Liver (tissue), 8 donors: ENCODE measurements at regions not wholly inside any gene's neighbourhood (a gene's known extent, or its start where the extent isn't known, plus 50 kb on each side); places are given as distances from the start of the nearest gene placed in this dataset.

Source experiments
- DNase-seq: peaks from one replicate; pipeline ENCODE4 v3.0.0-alpha.2; 2017; ENCODE audit warnings: low spot score
- H3K27ac ChIP-seq, 2 donors: one replicate each; pipeline ENCODE4 v1.7.0; 2013; ENCODE audit warnings: inconsistent platforms in 2 of 2, low read length in 2 of 2, control low read depth in 1 of 2, low read depth in 1 of 2, mild to moderate bottlenecking in 1 of 2
- H3K27me3 ChIP-seq, 4 donors: one replicate each; pipeline versions ENCODE4 v1.6.1 to v1.7.0; 2013; ENCODE audit warnings: low read length in 3 of 4, inconsistent platforms in 1 of 4, mild to moderate bottlenecking in 1 of 4, moderate library complexity in 1 of 4; ENCODE audit not compliant: control insufficient read depth in 4 of 4, insufficient read depth in 4 of 4
- H3K36me3 ChIP-seq, 4 donors: one replicate each; pipeline versions ENCODE4 v1.6.1 to v1.7.0; 2013; ENCODE audit warnings: low read length in 3 of 4, mild to moderate bottlenecking in 3 of 4, low read depth in 1 of 4, moderate library complexity in 1 of 4; ENCODE audit not compliant: control insufficient read depth in 4 of 4, insufficient read depth in 3 of 4
- H3K4me1 ChIP-seq, 4 donors: one replicate each; pipeline versions ENCODE4 v1.6.1 to v1.7.0; 2013; ENCODE audit warnings: low read length in 3 of 4, mild to moderate bottlenecking in 3 of 4, moderate library complexity in 1 of 4; ENCODE audit not compliant: control insufficient read depth in 4 of 4, insufficient read depth in 4 of 4
- H3K4me3 ChIP-seq, 3 donors: one replicate each; pipeline versions ENCODE4 v1.6.1 to v1.7.0; 2013; ENCODE audit warnings: low read length in 3 of 3, control low read depth in 1 of 3, low read depth in 1 of 3, mild to moderate bottlenecking in 1 of 3
- H3K9ac ChIP-seq, 2 donors: one replicate each; pipeline ENCODE4 v1.7.0; 2013; ENCODE audit warnings: low read length in 2 of 2, mild to moderate bottlenecking in 2 of 2, moderate library complexity in 2 of 2, control low read depth in 1 of 2, low read depth in 1 of 2
- H3K9me3 ChIP-seq, 4 donors: one replicate each; pipeline versions ENCODE4 v1.6.1 to v1.7.0; 2013; ENCODE audit warnings: low read length in 3 of 4; ENCODE audit not compliant: control insufficient read depth in 4 of 4
- EGR1 ChIP-seq, 2 donors: IDR thresholded peaks; 2 replicates each; pipeline ENCODE4 v1.6.1; 2016 to 2018; ENCODE audit warnings: antibody characterized with exemption in 2 of 2, low read depth in 2 of 2
- FOXA1 ChIP-seq: IDR thresholded peaks from 2 replicates; pipeline ENCODE4 v1.6.1; 2016; ENCODE audit warnings: antibody characterized with exemption
- FOXA2 ChIP-seq: IDR thresholded peaks from 2 replicates; pipeline ENCODE4 v1.6.1; 2016; ENCODE audit warnings: antibody characterized with exemption
- GABPA ChIP-seq, 2 donors: IDR thresholded peaks in 1 of 2; conservative IDR thresholded peaks in 1 of 2; 2 replicates each; pipeline ENCODE4 v1.6.1; 2016; ENCODE audit warnings: antibody characterized with exemption in 2 of 2, mild to moderate bottlenecking in 1 of 2, moderate library complexity in 1 of 2
- HNF4A ChIP-seq, 2 donors: conservative IDR thresholded peaks; 2 replicates each; pipeline ENCODE4 v1.6.1; 2016; ENCODE audit warnings: antibody characterized with exemption in 2 of 2, mild to moderate bottlenecking in 2 of 2
- HNF4G ChIP-seq: IDR thresholded peaks from 2 replicates; pipeline ENCODE4 v1.6.1; 2016; ENCODE audit warnings: antibody characterized with exemption
- JUND ChIP-seq, 2 donors: IDR thresholded peaks; 2 replicates each; pipeline ENCODE4 v1.6.1; 2016; ENCODE audit warnings: antibody characterized with exemption in 2 of 2
- NR2F2 ChIP-seq: IDR thresholded peaks from 2 replicates; pipeline ENCODE4 v1.6.1; 2016; ENCODE audit warnings: antibody characterized with exemption
- RAD21 ChIP-seq, 2 donors: IDR thresholded peaks; 2 replicates each; pipeline ENCODE4 v1.6.1; 2016; ENCODE audit warnings: antibody characterized with exemption in 2 of 2, mild to moderate bottlenecking in 2 of 2
- RXRA ChIP-seq, 2 donors: IDR thresholded peaks; 2 replicates each; pipeline ENCODE4 v1.6.1; 2017 to 2018; ENCODE audit warnings: antibody characterized with exemption in 2 of 2, mild to moderate bottlenecking in 1 of 2
- SP1 ChIP-seq: IDR thresholded peaks from 2 replicates; pipeline ENCODE4 v1.6.1; 2018; ENCODE audit warnings: antibody characterized with exemption, mild to moderate bottlenecking
- TAF1 ChIP-seq: conservative IDR thresholded peaks from 2 replicates; pipeline ENCODE4 v1.6.1; 2016; ENCODE audit warnings: antibody characterized with exemption, mild to moderate bottlenecking
- YY1 ChIP-seq: IDR thresholded peaks from 2 replicates; pipeline ENCODE4 v1.6.1; 2016; ENCODE audit warnings: antibody characterized with exemption, mild to moderate bottlenecking
- WGBS: extraction: QIAGEN DNeasy Blood & Tissue Kit; methylation state at CpG from one replicate; pipeline ENCODE4 v1.1.7; 2013; 5-methylcytosine and 5-hydroxymethylcytosine counted together
- TF ChIP-seq, protein P1 (sequence below): IDR thresholded peaks from 2 replicates; pipeline ENCODE4 v1.6.1; 2016; ENCODE audit warnings: antibody characterized with exemption, mild to moderate bottlenecking
- TF ChIP-seq, protein P2 (sequence below): IDR thresholded peaks from 2 replicates; pipeline ENCODE4 v1.6.1; 2016; ENCODE audit warnings: antibody characterized with exemption
- TF ChIP-seq, protein P3 (sequence below): IDR thresholded peaks from 2 replicates; pipeline ENCODE4 v1.6.1; 2016; ENCODE audit warnings: antibody characterized with exemption
- TF ChIP-seq, protein P4 (sequence below): fragments of 150-350 bp; IDR thresholded peaks from 2 replicates; pipeline ENCODE4 v1.5.1; 2017; ENCODE audit warnings: improper control_type of control experiment, low read depth, low read length; ENCODE audit not compliant: missing input control
- TF ChIP-seq, protein P5 (sequence below): IDR thresholded peaks from 2 replicates; pipeline ENCODE4 v1.6.1; 2016; ENCODE audit warnings: antibody characterized with exemption
- donor health status: healthy.
- donor health status: healthy.
- donor health status: healthy.
- donor health status: healthy.
- donor health status: healthy.

DNA sequence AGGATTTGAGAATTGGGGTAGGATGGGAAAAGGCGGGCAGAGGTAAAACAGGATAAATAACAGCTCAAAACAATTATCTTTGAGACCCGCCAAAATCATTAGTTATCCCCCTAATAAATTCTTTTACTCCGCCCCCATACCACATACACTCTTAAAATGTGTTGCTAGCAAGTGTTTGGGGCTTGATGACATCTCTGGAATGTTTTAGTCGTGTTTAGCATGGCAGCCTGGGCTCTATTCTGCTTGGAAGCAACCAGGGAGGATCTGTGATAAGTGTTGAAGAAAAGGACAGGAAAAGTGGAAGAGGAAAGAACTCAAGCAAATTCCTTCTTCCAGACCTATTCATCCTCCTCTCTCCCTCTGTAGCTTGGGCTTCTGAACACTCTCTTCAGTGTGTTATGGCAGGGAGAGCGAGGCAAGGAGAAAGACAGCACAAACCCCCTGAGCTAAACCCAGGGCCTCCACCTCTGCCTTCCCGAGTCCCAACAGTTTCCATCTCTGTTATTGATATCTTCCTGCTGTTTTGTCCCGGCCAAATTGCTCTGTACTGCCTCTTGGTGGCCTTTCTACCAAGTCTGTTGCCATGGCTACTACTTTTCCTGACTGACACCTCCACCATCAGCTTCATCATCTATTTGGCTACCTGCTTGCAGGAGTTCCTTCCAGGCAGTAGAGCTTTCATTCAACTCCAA, 135.8 kb downstream of the RPL22L1 start:
- Histone ChIP-seq H3K36me3 (no peaks in the 10 kb centered on the region), H3K27me3 (no peaks in the 10 kb centered on the region), H3K4me3 (no peak overlapping the region), H3K4me1 (no peaks in the 10 kb centered on the region), H3K27ac (no peak overlapping the region), H3K9ac (no peak overlapping the region), H3K9me3 (no peaks in the 10 kb centered on the region)
- no peak for TF ChIP-seq YY1
- TF ChIP-seq, protein P1, sequence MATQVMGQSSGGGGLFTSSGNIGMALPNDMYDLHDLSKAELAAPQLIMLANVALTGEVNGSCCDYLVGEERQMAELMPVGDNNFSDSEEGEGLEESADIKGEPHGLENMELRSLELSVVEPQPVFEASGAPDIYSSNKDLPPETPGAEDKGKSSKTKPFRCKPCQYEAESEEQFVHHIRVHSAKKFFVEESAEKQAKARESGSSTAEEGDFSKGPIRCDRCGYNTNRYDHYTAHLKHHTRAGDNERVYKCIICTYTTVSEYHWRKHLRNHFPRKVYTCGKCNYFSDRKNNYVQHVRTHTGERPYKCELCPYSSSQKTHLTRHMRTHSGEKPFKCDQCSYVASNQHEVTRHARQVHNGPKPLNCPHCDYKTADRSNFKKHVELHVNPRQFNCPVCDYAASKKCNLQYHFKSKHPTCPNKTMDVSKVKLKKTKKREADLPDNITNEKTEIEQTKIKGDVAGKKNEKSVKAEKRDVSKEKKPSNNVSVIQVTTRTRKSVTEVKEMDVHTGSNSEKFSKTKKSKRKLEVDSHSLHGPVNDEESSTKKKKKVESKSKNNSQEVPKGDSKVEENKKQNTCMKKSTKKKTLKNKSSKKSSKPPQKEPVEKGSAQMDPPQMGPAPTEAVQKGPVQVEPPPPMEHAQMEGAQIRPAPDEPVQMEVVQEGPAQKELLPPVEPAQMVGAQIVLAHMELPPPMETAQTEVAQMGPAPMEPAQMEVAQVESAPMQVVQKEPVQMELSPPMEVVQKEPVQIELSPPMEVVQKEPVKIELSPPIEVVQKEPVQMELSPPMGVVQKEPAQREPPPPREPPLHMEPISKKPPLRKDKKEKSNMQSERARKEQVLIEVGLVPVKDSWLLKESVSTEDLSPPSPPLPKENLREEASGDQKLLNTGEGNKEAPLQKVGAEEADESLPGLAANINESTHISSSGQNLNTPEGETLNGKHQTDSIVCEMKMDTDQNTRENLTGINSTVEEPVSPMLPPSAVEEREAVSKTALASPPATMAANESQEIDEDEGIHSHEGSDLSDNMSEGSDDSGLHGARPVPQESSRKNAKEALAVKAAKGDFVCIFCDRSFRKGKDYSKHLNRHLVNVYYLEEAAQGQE = no peak
- TF ChIP-seq NR2F2 = no peak
- no peak for TF ChIP-seq SP1
- no peak for TF ChIP-seq JUND (IDR thresholded peaks at IDR 0.05)
- TF ChIP-seq RAD21 (IDR thresholded peaks at IDR 0.05) = no peak
- no peak for TF ChIP-seq HNF4A (conservative IDR thresholded peaks at IDR 0.05)
- TF ChIP-seq, protein P2, sequence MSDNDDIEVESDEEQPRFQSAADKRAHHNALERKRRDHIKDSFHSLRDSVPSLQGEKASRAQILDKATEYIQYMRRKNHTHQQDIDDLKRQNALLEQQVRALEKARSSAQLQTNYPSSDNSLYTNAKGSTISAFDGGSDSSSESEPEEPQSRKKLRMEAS = no peak
- no peak for TF ChIP-seq TAF1
- no peak for TF ChIP-seq HNF4G
- no peak for DNase-seq
- 84% methylated on average over 7 of the region's 7 CpGs for WGBS

DNA sequence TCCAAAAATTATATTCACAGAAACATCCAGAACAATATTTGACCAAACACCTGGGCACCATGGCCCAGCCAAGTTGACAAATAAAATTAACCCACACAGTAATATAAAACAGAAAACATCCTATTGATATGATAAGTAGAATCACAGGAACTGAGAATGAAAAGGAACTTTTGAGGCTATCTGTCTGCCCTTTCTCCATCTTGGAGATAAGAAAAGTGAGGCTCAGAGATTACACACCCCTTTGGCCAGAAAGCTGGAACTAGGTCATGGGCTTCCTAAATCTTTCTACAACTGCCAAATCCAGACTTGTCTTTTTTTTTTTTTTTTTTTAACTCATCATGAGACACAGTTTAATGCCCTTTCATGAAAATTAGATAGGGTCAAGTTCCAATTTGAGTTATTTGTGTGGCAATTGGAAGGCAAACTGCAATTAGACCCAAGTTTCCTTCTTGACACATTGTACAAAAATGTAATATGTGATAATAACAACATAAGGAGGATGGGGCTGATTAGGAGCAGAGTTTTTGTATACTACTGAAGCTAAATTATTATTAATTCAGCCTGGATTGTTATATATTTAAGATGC, 137.2 kb downstream of the RPL22L1 start:
- no peak for DNase-seq
- H3K4me3 ChIP-seq = no peak overlapping the region
- no peak overlapping the region for H3K27ac ChIP-seq
- TF ChIP-seq, protein P3, sequence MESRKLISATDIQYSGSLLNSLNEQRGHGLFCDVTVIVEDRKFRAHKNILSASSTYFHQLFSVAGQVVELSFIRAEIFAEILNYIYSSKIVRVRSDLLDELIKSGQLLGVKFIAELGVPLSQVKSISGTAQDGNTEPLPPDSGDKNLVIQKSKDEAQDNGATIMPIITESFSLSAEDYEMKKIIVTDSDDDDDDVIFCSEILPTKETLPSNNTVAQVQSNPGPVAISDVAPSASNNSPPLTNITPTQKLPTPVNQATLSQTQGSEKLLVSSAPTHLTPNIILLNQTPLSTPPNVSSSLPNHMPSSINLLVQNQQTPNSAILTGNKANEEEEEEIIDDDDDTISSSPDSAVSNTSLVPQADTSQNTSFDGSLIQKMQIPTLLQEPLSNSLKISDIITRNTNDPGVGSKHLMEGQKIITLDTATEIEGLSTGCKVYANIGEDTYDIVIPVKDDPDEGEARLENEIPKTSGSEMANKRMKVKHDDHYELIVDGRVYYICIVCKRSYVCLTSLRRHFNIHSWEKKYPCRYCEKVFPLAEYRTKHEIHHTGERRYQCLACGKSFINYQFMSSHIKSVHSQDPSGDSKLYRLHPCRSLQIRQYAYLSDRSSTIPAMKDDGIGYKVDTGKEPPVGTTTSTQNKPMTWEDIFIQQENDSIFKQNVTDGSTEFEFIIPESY = no peak
- no peak for TF ChIP-seq FOXA2
- no peak for TF ChIP-seq HNF4G
- TF ChIP-seq, protein P4, sequence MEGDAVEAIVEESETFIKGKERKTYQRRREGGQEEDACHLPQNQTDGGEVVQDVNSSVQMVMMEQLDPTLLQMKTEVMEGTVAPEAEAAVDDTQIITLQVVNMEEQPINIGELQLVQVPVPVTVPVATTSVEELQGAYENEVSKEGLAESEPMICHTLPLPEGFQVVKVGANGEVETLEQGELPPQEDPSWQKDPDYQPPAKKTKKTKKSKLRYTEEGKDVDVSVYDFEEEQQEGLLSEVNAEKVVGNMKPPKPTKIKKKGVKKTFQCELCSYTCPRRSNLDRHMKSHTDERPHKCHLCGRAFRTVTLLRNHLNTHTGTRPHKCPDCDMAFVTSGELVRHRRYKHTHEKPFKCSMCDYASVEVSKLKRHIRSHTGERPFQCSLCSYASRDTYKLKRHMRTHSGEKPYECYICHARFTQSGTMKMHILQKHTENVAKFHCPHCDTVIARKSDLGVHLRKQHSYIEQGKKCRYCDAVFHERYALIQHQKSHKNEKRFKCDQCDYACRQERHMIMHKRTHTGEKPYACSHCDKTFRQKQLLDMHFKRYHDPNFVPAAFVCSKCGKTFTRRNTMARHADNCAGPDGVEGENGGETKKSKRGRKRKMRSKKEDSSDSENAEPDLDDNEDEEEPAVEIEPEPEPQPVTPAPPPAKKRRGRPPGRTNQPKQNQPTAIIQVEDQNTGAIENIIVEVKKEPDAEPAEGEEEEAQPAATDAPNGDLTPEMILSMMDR = no peak
- TF ChIP-seq SP1 = no peak
- TF ChIP-seq RAD21 (IDR thresholded peaks at IDR 0.05) = no peak
- TF ChIP-seq, protein P2 = no peak
- no peak for TF ChIP-seq TAF1
- no peak for TF ChIP-seq EGR1 (IDR thresholded peaks at IDR 0.05; ENCODE audit: low read depth in 2 of 2)
- no peak for TF ChIP-seq RXRA (IDR thresholded peaks at IDR 0.05)
- TF ChIP-seq FOXA1 = no peak
- no peak for TF ChIP-seq NR2F2
- no peak for TF ChIP-seq GABPA (IDR thresholded peaks at IDR 0.05 in 1 of 2, conservative IDR thresholded peaks at IDR 0.05 in 1 of 2)
- TF ChIP-seq, protein P5, sequence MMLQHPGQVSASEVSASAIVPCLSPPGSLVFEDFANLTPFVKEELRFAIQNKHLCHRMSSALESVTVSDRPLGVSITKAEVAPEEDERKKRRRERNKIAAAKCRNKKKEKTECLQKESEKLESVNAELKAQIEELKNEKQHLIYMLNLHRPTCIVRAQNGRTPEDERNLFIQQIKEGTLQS = no peak
- TF ChIP-seq JUND (IDR thresholded peaks at IDR 0.05) = no peak
- TF ChIP-seq, protein P1 = no peak
- no peaks in the 10 kb centered on the region for H3K4me1 ChIP-seq
- no peaks in the 10 kb centered on the region for H3K9me3 ChIP-seq
- no peaks in the 10 kb centered on the region for H3K27me3 ChIP-seq
- no peaks in the 10 kb centered on the region for H3K36me3 ChIP-seq
- no peak overlapping the region for H3K9ac ChIP-seq
